GM11168 (cell line): ENCODE measurements at regions not wholly inside any gene's neighbourhood (a gene's known extent, or its start where the extent isn't known, plus 50 kb on each side); places are given as distances from the start of the nearest gene placed in this dataset.

Experiments used
- in situ Hi-C: fragments of 300-500 bp; cut with MboI; formaldehyde crosslinking; loops from one replicate; pipeline ENCODE4 v1.12.0; 2022; ENCODE audit warnings: low sequenced_read_pairs; ENCODE audit not compliant: unreplicated experiment

- in situ Hi-C loops: no loop called here
Observed at GRCh38 chr3:166420071-166420470, 582.8 kb upstream of the BCHE start.

- in situ Hi-C loops: no loop called here
Observed at GRCh38 chr3:166405896-166406295, 568.7 kb upstream of the BCHE start.

GRCh38 chr3:166405465-166405864 lies 568.2 kb upstream of the BCHE start:
- in situ Hi-C loops: no loop called here

GRCh38 chr3:166390303-166390702 lies 553.1 kb upstream of the BCHE start:
- in situ Hi-C loops: no loop called here

GRCh38 chr3:166388321-166388720 lies 551.1 kb upstream of the BCHE start:
- in situ Hi-C loops: no loop called here

GRCh38 chr3:166372571-166373106 lies 535.4 kb upstream of the BCHE start:
- in situ Hi-C loops: no loop called here

- in situ Hi-C loops: no loop called here
Observed at GRCh38 chr3:166367947-166368533, 530.8 kb upstream of the BCHE start.

GRCh38 chr3:166362698-166363097 lies 525.5 kb upstream of the BCHE start:
- in situ Hi-C loops: no loop called here

- in situ Hi-C loops: no loop called here
Observed at GRCh38 chr3:166360720-166361119, 523.5 kb upstream of the BCHE start.

- in situ Hi-C loops: no loop called here
Observed at GRCh38 chr3:166351461-166351860, 514.2 kb upstream of the BCHE start.

- in situ Hi-C loops: no loop called here
Observed at GRCh38 chr3:166340604-166341266, 503.5 kb upstream of the BCHE start.

GRCh38 chr3:166324401-166324800 lies 487.2 kb upstream of the BCHE start:
- in situ Hi-C loops: no loop called here

GRCh38 chr3:166322391-166322790 lies 485.2 kb upstream of the BCHE start:
- in situ Hi-C loops: no loop called here

- in situ Hi-C loops: no loop called here
Observed at GRCh38 chr3:166307756-166308350, 470.6 kb upstream of the BCHE start.

GRCh38 chr3:166304584-166304983 lies 467.4 kb upstream of the BCHE start:
- in situ Hi-C loops: no loop called here

GRCh38 chr3:166303681-166304080 lies 466.5 kb upstream of the BCHE start:
- in situ Hi-C loops: no loop called here

GRCh38 chr3:166302331-166302730 lies 465.1 kb upstream of the BCHE start:
- in situ Hi-C loops: no loop called here

- in situ Hi-C loops: no loop called here
Observed at GRCh38 chr3:166296179-166296783, 459.1 kb upstream of the BCHE start.

GRCh38 chr3:166291186-166291955 lies 454.1 kb upstream of the BCHE start:
- in situ Hi-C loops: no loop called here

GRCh38 chr3:166285001-166285400 lies 447.8 kb upstream of the BCHE start:
- in situ Hi-C loops: no loop called here
